H1 (cell line): ENCODE measurements at regions not wholly inside any gene's neighbourhood (a gene's known extent, or its start where the extent isn't known, plus 50 kb on each side); places are given as distances from the start of the nearest gene placed in this dataset.

Source experiments
- CTCF ChIA-PET: fragments of 300-600 bp; sonication (Branson Sonifier 250); formaldehyde crosslinking; loops from one replicate; lab custom pipeline; 2021; ENCODE audit not compliant: partially characterized antibody; lab: Charles Lee
- POLR2A ChIA-PET: fragments of 300-600 bp; sonication (Branson Sonifier 250); formaldehyde crosslinking; loops from one replicate; lab custom pipeline; 2021; ENCODE audit warnings: inconsistent platforms; ENCODE audit not compliant: partially characterized antibody; lab: Charles Lee
- DNase-seq, 2 experiments: peaks; one replicate each; pipeline versions ENCODE4 v3.0.0 to v3.0.0-alpha.2; 2010 to 2022; ENCODE audit warnings: low spot score in 2 of 2, low read depth in 1 of 2, mixed read lengths in 1 of 2
- FAIRE-seq: peaks from 2 replicates; lab custom pipeline; 2011; peaks lifted over from hg19 to GRCh38; lab: Jason Lieb, UNC
- H2AFZ ChIP-seq: 2 replicates; pipeline ENCODE4 v1.8.1; 2012; ENCODE audit warnings: low read length, inconsistent platforms
- H2AK5ac ChIP-seq: 2 replicates; pipeline ENCODE4 v1.6.1; 2013; ENCODE audit warnings: low read depth, low read length
- H2BK120ac ChIP-seq: replicated peaks from 2 replicates; pipeline ENCODE3; 2013; ENCODE audit warnings: low read depth, low read length, inconsistent platforms
- H2BK12ac ChIP-seq: 2 replicates; pipeline ENCODE4 v1.6.1; 2013; ENCODE audit warnings: low read depth, low read length
- H2BK15ac ChIP-seq: 2 replicates; pipeline ENCODE4 v1.6.1; 2013; ENCODE audit warnings: low read length
- H2BK20ac ChIP-seq: 2 replicates; pipeline ENCODE4 v1.6.1; 2013; ENCODE audit warnings: low read length
- H2BK5ac ChIP-seq: 2 replicates; pipeline ENCODE4 v1.6.1; 2013; ENCODE audit warnings: low read depth, low read length
- H3K14ac ChIP-seq: 2 replicates; pipeline ENCODE4 v1.6.1; 2013; ENCODE audit warnings: inconsistent platforms; ENCODE audit not compliant: insufficient read length
- H3K18ac ChIP-seq: 2 replicates; pipeline ENCODE4 v1.6.1; 2013; ENCODE audit warnings: low read length; ENCODE audit errors: extremely low read depth
- H3K23ac ChIP-seq: 2 replicates; pipeline ENCODE4 v1.6.1; 2013; ENCODE audit warnings: inconsistent platforms; ENCODE audit not compliant: insufficient read length
- H3K23me2 ChIP-seq: 2 replicates; pipeline ENCODE4 v1.6.1; 2013; ENCODE audit warnings: low read depth, low read length
- H3K27ac ChIP-seq: 2 replicates; pipeline ENCODE4 v1.6.1; 2011; ENCODE audit warnings: low read depth, low read length, inconsistent platforms
- H3K27me3 ChIP-seq, 4 experiments: replicated peaks in 1 of 4; 1 replicate in 1 of 4; 2 replicates in 3 of 4; pipeline versions ENCODE4 v1.6.1 to v1.8.1; 2011 to 2013; ENCODE audit warnings: low read length in 3 of 4, mild to moderate bottlenecking in 3 of 4, inconsistent platforms in 2 of 4, mixed read lengths in 2 of 4, moderate library complexity in 1 of 4; ENCODE audit not compliant: control insufficient read depth in 3 of 4, insufficient read depth in 3 of 4; ENCODE audit errors: extremely low read depth in 1 of 4
- H3K36me3 ChIP-seq, 4 experiments: 2 replicates each; pipeline versions ENCODE4 v1.6.1 to v1.8.1; 2011 to 2013; ENCODE audit warnings: mild to moderate bottlenecking in 4 of 4, low read length in 3 of 4, moderate library complexity in 2 of 4, control low read depth in 1 of 4, inconsistent platforms in 1 of 4; ENCODE audit not compliant: insufficient read depth in 4 of 4, control insufficient read depth in 2 of 4
- H3K4ac ChIP-seq: replicated peaks from 2 replicates; pipeline ENCODE3; 2013; ENCODE audit warnings: low read length, low read depth, mixed read lengths, inconsistent platforms; ENCODE audit not compliant: insufficient read length
- H3K4me1 ChIP-seq, 4 experiments: replicated peaks in 1 of 4; 1 replicate in 1 of 4; 2 replicates in 3 of 4; pipeline versions ENCODE4 v1.6.1 to v1.8.1; 2011 to 2013; ENCODE audit warnings: low read length in 3 of 4, inconsistent platforms in 2 of 4, mixed read lengths in 1 of 4; ENCODE audit not compliant: insufficient read depth in 4 of 4, control insufficient read depth in 3 of 4
- H3K4me2 ChIP-seq, 2 experiments: 2 replicates each; pipeline versions ENCODE4 v1.6.1 to v1.8.1; 2011 to 2013; ENCODE audit warnings: low read depth in 2 of 2, low read length in 2 of 2, control low read depth in 1 of 2, inconsistent platforms in 1 of 2, mild to moderate bottlenecking in 1 of 2; ENCODE audit not compliant: insufficient read depth in 1 of 2
- H3K4me3 ChIP-seq, 4 experiments: fragments of 200-600, 300-600 bp in 1 of 4; sonication (generic), shearing (Covaris generic), sonication (Bioruptor Twin) in 1 of 4; 2 replicates each; pipeline versions ENCODE4 v1.5.1 to v1.8.1; 2011 to 2016; ENCODE audit warnings: low read length in 4 of 4, low read depth in 3 of 4, control low read depth in 2 of 4, inconsistent platforms in 2 of 4, mild to moderate bottlenecking in 2 of 4, mixed read lengths in 1 of 4, moderate library complexity in 1 of 4; ENCODE audit not compliant: insufficient read depth in 2 of 4; ENCODE audit errors: extremely low read depth in 1 of 4
- H3K56ac ChIP-seq: replicated peaks from 2 replicates; pipeline ENCODE3; 2013; ENCODE audit warnings: low read depth, mild to moderate bottlenecking, mixed read lengths, low read length, inconsistent platforms; ENCODE audit not compliant: insufficient read length
- H3K79me1 ChIP-seq: 2 replicates; pipeline ENCODE4 v1.6.1; 2013; ENCODE audit warnings: low read depth, low read length, control low read depth
- H3K79me2 ChIP-seq, 2 experiments: 2 replicates each; pipeline versions ENCODE4 v1.6.1 to v1.8.1; 2012 to 2013; ENCODE audit warnings: low read length in 2 of 2, mild to moderate bottlenecking in 2 of 2, inconsistent platforms in 1 of 2; ENCODE audit not compliant: insufficient read depth in 2 of 2, control insufficient read depth in 1 of 2
- H3K9ac ChIP-seq, 4 experiments: replicated peaks in 1 of 4; 1 replicate in 1 of 4; 2 replicates in 3 of 4; pipeline versions ENCODE4 v1.6.1 to v1.8.1; 2011 to 2013; ENCODE audit warnings: low read depth in 3 of 4, low read length in 3 of 4, control low read depth in 2 of 4, mild to moderate bottlenecking in 2 of 4, moderate library complexity in 2 of 4, inconsistent platforms in 1 of 4; ENCODE audit errors: extremely low read depth in 1 of 4
- H3K9me3 ChIP-seq, 2 experiments: 2 replicates each; pipeline versions ENCODE4 v1.6.1 to v1.8.1; 2012 to 2013; ENCODE audit warnings: mild to moderate bottlenecking in 2 of 2, moderate library complexity in 2 of 2, control low read depth in 1 of 2, inconsistent platforms in 1 of 2, low read depth in 1 of 2, low read length in 1 of 2, mixed read lengths in 1 of 2; ENCODE audit not compliant: insufficient read depth in 2 of 2
- H4K20me1 ChIP-seq, 2 experiments: replicated peaks in 1 of 2; 2 replicates each; pipeline versions ENCODE3 to v1.8.1; 2011 to 2013; ENCODE audit warnings: inconsistent platforms in 2 of 2, low read length in 2 of 2, mild to moderate bottlenecking in 1 of 2; ENCODE audit not compliant: insufficient read depth in 2 of 2, control insufficient read depth in 1 of 2
- H4K5ac ChIP-seq: 2 replicates; pipeline ENCODE4 v1.6.1; 2013; ENCODE audit warnings: low read length, low read depth, mixed read lengths, inconsistent platforms; ENCODE audit not compliant: insufficient read length
- H4K8ac ChIP-seq: 2 replicates; pipeline ENCODE4 v1.8.0; 2013; ENCODE audit warnings: mild to moderate bottlenecking, moderate library complexity, low read length, inconsistent platforms; ENCODE audit not compliant: insufficient read depth; ENCODE audit errors: extremely low read depth
- H4K91ac ChIP-seq: replicated peaks from 2 replicates; pipeline ENCODE3; 2013; ENCODE audit warnings: low read length, mixed read lengths, inconsistent platforms; ENCODE audit not compliant: insufficient read length
- BRCA1 ChIP-seq: IDR thresholded peaks from 2 replicates; pipeline ENCODE4 v1.6.1; 2012; ENCODE audit warnings: low read depth, low read length, improper control_type of control experiment
- CHD1 ChIP-seq: IDR thresholded peaks from 2 replicates; pipeline ENCODE4 v1.6.1; 2012; ENCODE audit warnings: low read depth, low read length, improper control_type of control experiment
- CREB1 ChIP-seq: IDR thresholded peaks from 2 replicates; pipeline ENCODE4 v1.6.1; 2012; ENCODE audit warnings: inconsistent platforms
- EZH2 ChIP-seq: fragments of 200-600 bp; sonication (generic); IDR thresholded peaks from 2 replicates; pipeline ENCODE4 v1.7.1; 2012; ENCODE audit warnings: low read depth, mild to moderate bottlenecking, moderate library complexity, low read length, inconsistent platforms; ENCODE audit not compliant: severe bottlenecking
- KDM4A ChIP-seq: IDR thresholded peaks from one replicate; pipeline ENCODE4 v1.7.1; 2012; ENCODE audit warnings: low read depth, mild to moderate bottlenecking, moderate library complexity, low read length, inconsistent platforms; ENCODE audit not compliant: severe bottlenecking
- KDM5A ChIP-seq: fragments of 200-600 bp; IDR thresholded peaks from 2 replicates; pipeline ENCODE4 v1.7.1; 2012; ENCODE audit warnings: mild to moderate bottlenecking, low read length, inconsistent platforms, mixed read lengths
- MAFK ChIP-seq: IDR thresholded peaks from 2 replicates; pipeline ENCODE4 v1.6.1; 2012; ENCODE audit warnings: low read depth, mild to moderate bottlenecking, improper control_type of control experiment, low read length
- PHF8 ChIP-seq: fragments of 200-600 bp; sonication (generic); conservative IDR thresholded peaks from 2 replicates; pipeline ENCODE4 v1.7.1; 2012; ENCODE audit warnings: low read depth, mild to moderate bottlenecking, inconsistent platforms, low read length, moderate library complexity
- POU5F1 ChIP-seq: IDR thresholded peaks from 2 replicates; pipeline ENCODE4 v1.6.1; 2011; ENCODE audit warnings: low read depth, mild to moderate bottlenecking, low read length, moderate library complexity
- RBBP5 ChIP-seq: IDR thresholded peaks from 2 replicates; pipeline ENCODE4 v1.7.1; 2012; ENCODE audit warnings: low read depth, mild to moderate bottlenecking, inconsistent platforms, low read length, moderate library complexity, borderline replicate concordance
- SIN3A ChIP-seq, 2 experiments: IDR thresholded peaks in 1 of 2; conservative IDR thresholded peaks in 1 of 2; 2 replicates each; pipeline ENCODE4 v1.6.1; 2011 to 2012; ENCODE audit warnings: low read length in 2 of 2, improper control_type of control experiment in 1 of 2, low read depth in 1 of 2, mild to moderate bottlenecking in 1 of 2
- SP1 ChIP-seq: IDR thresholded peaks from 2 replicates; pipeline ENCODE4 v1.6.1; 2011; ENCODE audit warnings: low read depth, low read length
- SP4 ChIP-seq: IDR thresholded peaks from 2 replicates; pipeline ENCODE4 v1.6.1; 2012; ENCODE audit warnings: low read length, inconsistent platforms
- SUZ12 ChIP-seq: fragments of 200-600 bp; sonication (generic); IDR thresholded peaks from 2 replicates; pipeline ENCODE4 v1.6.1; 2012; ENCODE audit warnings: mild to moderate bottlenecking, inconsistent platforms, low read length, moderate library complexity, mixed read lengths
- WGBS, 2 experiments: shearing (Covaris generic) in 1 of 2; methylation state at CpG; one replicate each; pipeline versions ENCODE4 v1.1.6 to v1.1.7; 2013 to 2015; ENCODE audit warnings: low lambda C conversion rate in 2 of 2, mixed read lengths in 2 of 2, inconsistent platforms in 1 of 2, low coverage in 1 of 2, missing lambda C conversion rate in 1 of 2; ENCODE audit not compliant: insufficient replicate concordance in 2 of 2, insufficient coverage in 1 of 2, insufficient read length in 1 of 2; ENCODE audit errors: extremely low coverage in 1 of 2, missing lambda C conversion rate in 1 of 2; 5-methylcytosine and 5-hydroxymethylcytosine counted together

- no peak overlapping the region for H3K27ac ChIP-seq
- FAIRE-seq (no peak), DNase-seq (no peak)
- H3K4me3 ChIP-seq: no peak overlapping the region
- POLR2A ChIA-PET: no interaction called here
- H2AFZ ChIP-seq: no peak overlapping the region
- H4K5ac ChIP-seq: no peak overlapping the region
- H3K18ac ChIP-seq: no peak overlapping the region
- H3K4me2 ChIP-seq: no peak overlapping the region
- no peak overlapping the region for H2BK12ac ChIP-seq
- H2BK120ac ChIP-seq: no peak overlapping the region
- H4K8ac ChIP-seq: no peak overlapping the region
- no peaks in the 10 kb centered on the region for H3K27me3 ChIP-seq
- H4K91ac ChIP-seq: no peak overlapping the region
- no peaks in the 10 kb centered on the region; a peak in 1 of 8 replicates for H3K36me3 ChIP-seq
- CTCF ChIA-PET: no interaction called here
- 83% methylated on average over 3 of the region's 3 CpGs; no CpG with 5 or more reads in 1 of the 2 experiments for WGBS, 2 experiments
- H3K4ac ChIP-seq: no peak overlapping the region
- H3K9ac ChIP-seq: no peak overlapping the region
- H4K20me1 ChIP-seq: no peaks in the 10 kb centered on the region
- H3K23me2 ChIP-seq: no peaks in the 10 kb centered on the region
- no peak overlapping the region for H3K23ac ChIP-seq
- H2BK15ac ChIP-seq: no peak overlapping the region
- H3K4me1 ChIP-seq: no peaks in the 10 kb centered on the region
- TF ChIP-seq CHD1: no peak
- TF ChIP-seq KDM4A: no peak
- no peak for TF ChIP-seq BRCA1
- no peak for TF ChIP-seq POU5F1
- no peak for TF ChIP-seq SUZ12
- no peak for TF ChIP-seq MAFK
- no peak for TF ChIP-seq SP1
- TF ChIP-seq EZH2: no peak
- no peak for TF ChIP-seq SIN3A (conservative IDR thresholded peaks at IDR 0.05 in 1 of 2, IDR thresholded peaks at IDR 0.05 in 1 of 2; ENCODE audit: low read depth in 1 of 2, low read length in 2 of 2)
- TF ChIP-seq PHF8: no peak
- TF ChIP-seq RBBP5: no peak
- no peak for TF ChIP-seq SP4
- TF ChIP-seq KDM5A: no peak
- TF ChIP-seq CREB1: no peak
- no peaks in the 10 kb centered on the region for H3K79me1 ChIP-seq
- no peak overlapping the region for H3K56ac ChIP-seq
- no peak overlapping the region for H2BK20ac ChIP-seq
- H3K9me3 ChIP-seq: peaks cover 6% of the 10 kb centered on the region in 2 experiments; a peak in 3 of 4 replicates
- H3K14ac ChIP-seq: no peak overlapping the region
- no peak overlapping the region for H2AK5ac ChIP-seq
- no peaks in the 10 kb centered on the region for H3K79me2 ChIP-seq
- H2BK5ac ChIP-seq: no peak overlapping the region
Measured at GRCh38 chr10:28902215-28902614, 224.9 kb downstream of the BAMBI start.
